HK-2 (cell line): ENCODE measurements at regions not wholly inside any gene's neighbourhood (a gene's known extent, or its start where the extent isn't known, plus 50 kb on each side); places are given as distances from the start of the nearest gene placed in this dataset.

Experiments used
- DNase-seq: peaks from one replicate; pipeline ENCODE4 v3.0.0-alpha.2; 2018; ENCODE audit not compliant: unreplicated experiment

DNA sequence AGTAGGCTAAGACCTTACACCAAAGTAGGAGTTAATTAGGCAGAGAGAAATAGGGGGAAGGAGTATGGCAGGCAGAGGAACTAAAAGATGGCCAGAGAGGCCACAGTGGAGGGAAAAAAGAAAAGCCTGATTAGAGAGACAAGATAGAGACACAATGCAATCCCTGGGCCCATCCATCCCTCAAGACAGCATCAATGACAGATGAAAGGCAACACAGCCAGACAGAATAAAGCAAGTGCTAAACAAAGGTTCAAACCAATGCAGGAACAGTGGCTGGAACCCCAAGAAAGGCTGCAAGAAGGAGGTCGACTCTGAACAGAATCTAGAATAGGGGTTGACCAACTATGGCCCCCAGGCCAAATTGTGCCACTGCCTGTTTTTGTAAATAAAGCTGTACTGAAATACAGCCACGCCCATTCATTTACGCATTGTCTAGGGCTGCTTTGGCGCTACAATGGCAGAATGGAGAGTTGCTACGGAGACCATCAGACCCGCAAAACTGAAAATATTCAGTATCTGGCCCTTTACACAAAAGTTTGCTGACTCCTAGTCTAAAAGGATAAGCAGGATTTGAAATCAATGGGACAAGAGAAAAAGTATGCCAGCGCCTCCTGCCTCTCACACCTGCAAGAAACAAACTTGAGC lies 473.3 kb upstream of the PSMD7 start:
- DNase-seq = no peak

DNA sequence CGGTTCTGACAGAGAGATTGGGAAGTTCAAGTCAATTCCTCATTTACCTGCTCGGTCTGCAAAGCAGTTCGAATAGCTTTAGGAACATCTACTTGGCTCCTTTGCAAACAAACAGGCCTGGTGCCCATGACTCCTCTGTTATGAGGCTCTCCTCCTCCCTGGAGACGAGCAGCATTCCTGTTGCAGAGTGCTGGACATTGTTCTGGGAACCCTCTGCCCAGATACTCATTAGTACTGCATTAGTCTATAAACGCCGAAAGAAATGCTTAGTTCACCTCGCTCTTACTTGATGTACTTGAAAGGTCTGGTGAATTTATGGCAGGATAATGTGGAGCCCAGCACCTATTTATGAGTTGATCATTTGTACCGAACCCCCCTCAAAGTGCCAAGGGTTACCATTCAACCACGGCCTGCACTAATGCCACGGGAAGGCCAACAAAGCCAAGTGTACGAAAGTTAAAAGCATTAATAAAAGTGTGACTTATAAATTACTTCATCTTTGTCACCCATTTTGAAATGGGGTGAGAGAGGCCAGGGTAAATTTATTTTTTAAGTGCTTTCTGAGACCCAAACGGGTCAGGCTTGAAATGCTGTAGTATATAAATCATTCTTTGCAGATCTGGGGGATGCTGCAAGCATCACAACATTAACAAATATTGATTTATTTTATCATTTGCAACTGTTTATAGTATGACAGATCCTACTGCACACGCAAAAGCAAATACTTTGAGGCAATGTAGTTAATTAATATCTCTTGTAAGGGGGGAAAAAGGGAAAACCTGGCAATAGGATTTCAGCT lies 478.9 kb upstream of the PSMD7 start:
- DNase-seq = no peak

DNA sequence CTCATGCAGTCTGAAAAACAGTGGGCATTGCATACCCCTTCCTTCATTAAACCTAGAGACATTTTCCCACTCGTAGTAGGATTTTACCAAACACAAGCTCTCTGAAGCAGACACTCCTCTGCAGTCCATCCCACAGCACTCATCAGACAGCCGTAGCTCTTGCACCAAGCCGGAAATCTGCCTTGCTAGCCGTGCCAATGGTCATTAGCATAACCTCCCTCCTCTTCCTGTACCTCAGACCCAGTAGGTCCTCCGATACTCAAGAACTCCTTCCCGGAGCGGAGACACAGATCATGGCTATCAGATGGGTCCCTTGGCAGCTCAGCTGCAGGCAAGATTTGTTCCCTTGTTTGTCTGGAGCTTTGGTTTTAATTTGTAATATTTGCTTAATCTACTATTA lies 483.1 kb upstream of the PSMD7 start:
- no peak for DNase-seq

DNA sequence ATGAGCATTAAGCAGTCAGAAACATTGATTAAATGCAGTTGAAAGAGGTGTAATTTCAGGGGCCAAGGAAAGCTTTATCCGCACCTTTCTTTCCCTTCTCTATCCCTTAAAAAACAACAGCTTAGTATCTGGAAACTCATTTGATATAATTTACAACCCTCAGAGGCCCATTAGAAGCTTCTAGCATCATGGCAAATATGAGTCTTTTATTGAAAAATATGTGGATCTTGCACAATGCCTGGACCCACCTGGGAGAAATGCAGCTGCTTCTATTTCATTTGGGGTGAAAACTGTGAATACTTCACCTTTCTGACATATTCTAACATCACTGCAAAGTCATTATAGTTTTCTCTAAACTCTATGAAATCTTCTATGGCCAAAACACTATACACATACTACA lies 492.2 kb upstream of the PSMD7 start:
- no peak for DNase-seq

DNA sequence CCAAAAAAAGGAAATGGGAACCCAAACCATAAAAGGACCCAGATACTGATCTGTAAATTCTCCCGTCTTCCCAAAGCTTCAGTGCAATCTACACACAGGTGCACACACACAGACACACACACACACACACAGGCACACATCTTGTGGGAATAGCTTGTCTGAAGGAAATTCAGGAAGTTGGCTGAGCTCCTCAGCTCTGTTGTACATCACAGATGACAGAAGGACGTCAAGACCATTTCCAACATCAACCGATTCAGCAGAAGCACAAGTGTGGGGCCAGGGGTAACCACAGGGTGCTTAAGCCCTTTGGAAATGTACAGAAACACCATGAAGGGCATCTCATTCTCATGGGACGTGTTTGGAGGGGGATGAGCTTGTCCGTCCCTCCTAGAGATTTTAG lies 498.1 kb upstream of the PSMD7 start:
- DNase-seq = no peak

GRCh38 chr16:73797115-73797514 lies 499.5 kb upstream of the PSMD7 start:
- no peak for DNase-seq

GRCh38 chr16:73796241-73796640 lies 500.4 kb upstream of the PSMD7 start:
- DNase-seq = no peak

DNA sequence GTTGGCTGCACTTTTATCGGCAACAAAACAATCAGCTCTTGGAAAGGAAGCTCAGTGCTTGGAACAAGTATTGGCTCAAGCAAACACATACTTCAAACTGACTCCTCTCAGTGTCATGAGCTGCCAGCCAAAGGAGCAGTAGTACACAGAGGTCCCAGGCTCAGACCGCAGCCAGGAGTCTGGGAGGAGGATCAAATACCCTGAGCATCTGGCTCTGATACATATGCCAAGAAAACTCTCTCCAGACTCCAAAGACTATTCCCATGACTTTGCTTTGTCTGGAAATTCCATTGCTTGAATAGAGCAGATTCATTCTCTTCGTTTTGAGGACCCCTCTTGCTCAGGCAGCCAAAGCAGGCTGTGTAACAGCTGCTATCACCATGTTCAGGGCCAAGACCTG lies 501.6 kb upstream of the PSMD7 start:
- DNase-seq = no peak

GRCh38 chr16:73793871-73794437 lies 502.7 kb upstream of the PSMD7 start:
- DNase-seq = no peak

- no peak for DNase-seq
Observed at GRCh38 chr16:73793260-73793659, 503.4 kb upstream of the PSMD7 start.

GRCh38 chr16:73792199-73793020 lies 504.2 kb upstream of the PSMD7 start:
- DNase-seq = no peak

DNA sequence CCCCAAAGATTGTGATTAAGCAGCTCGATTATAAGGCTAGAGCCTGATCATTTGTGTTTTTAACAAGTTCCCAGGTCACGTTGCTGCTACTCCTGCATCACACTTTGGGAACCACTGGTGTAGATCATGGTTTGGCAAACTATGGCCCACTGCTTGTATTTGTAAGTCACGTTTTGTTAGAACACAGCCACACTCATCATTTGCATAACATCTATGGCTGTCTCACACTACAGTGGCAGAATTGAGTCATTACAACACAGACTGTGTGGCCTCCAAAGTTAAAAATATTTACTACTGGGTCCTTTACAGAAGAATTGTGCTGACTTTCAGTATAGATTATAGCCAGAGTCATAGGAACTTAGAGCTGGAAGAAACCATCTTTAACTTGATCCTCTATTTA lies 515.3 kb upstream of the PSMD7 start:
- DNase-seq = no peak

DNA sequence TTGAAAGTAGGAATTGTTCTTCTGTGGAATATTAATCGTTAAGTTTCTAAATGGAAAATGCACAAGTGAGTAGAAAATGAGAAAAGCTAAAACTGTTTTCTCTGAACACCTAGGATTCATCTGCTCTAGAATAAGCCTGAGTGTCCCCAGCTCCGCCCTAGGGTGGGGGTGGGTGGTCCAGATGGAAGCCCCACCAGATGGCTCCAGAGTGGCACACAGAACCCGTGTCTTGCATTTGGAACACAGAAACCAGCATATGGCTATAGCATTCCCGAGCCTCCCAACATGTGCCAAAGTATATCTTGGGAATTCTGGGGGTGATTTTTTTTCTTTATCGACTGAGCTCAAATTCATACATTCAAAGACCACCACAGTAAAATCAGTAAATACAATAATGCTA lies 517.7 kb upstream of the PSMD7 start:
- DNase-seq = no peak

DNA sequence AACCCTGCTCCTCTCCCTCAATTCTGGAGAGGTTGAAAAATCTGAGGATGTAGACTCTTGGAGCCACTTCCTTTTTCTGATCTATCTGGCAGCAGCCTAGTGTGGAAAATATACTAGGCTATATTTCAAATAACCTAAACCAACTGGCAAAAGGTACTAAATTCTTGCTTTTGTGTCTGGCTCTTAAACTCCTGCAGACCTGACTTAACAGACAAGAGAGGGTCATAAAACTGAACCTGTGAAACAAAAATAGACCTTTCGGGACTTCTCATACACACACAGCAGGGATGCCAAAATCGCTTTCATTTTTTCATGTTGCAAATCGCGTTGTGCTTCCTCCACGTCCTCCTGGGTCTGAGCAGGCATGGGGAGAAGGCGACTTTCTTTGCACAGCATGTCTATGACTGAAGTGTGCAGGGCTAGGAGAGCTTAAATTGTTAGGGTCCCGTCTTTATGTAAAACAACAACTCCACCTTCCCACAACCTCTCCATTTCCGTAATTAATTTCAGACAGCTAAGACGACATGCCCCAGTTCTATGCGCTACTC lies 520.7 kb upstream of the PSMD7 start:
- no peak for DNase-seq

DNA sequence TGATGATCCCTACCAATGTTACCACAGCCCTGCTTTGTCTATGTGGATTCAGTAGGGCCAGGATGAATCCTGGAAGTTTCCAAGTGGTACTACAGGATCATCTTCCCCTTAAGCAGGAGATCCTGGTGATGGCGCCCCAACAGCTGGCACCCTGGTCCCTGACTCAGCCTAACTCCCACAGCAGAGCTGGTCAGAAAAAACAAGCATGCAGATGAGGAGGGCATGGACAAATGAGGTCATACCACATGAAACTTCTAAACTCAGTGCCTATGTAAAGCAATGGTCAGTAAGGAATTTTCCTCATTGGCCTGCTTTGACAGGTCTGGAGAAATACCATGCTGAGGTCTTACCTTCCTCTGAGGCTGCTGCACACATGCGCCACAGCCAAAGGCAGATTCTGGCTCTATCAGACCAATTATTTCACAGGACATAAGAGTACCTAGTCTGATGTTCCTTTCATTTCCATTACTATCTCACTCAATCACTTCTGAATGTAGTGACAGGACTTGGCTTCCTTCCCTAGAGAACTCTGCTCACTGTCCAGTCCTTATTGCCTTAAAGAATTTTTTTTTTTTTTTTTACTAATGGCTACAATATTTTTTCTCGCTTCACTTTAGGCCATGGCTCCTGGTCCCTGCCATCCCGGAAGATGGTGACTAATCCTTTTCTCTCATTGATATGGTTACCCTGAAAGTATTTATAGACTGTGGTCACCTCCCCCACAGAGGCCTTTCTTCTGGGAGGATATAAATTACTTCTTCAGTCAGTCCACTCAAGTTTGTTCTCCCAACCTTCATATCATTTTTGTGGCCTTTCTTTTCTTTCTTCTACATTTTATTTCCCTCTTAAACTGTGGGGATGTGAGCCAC lies 525.2 kb upstream of the PSMD7 start:
- no peak for DNase-seq

DNA sequence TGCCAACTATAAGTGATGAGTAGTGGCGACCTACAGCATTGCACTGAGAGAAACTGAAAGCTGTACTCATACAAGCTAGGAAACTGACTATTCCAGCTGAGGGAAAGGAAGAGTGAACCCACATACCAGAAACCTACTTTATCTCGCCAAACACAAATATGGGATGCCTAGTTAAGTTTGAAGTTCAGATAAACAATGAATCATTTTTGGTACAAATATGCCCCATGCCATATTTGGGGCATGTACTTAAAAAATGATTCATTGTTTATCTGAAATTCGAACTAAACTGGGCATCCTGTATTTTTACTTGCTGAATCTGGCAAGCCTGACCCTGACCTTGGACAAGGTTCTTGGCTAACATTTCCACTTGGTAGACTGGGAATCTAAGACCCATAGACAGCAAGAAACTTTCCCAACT lies 527.8 kb upstream of the PSMD7 start:
- no peak for DNase-seq

GRCh38 chr16:73764321-73764720 lies 532.3 kb upstream of the PSMD7 start:
- no peak for DNase-seq

DNA sequence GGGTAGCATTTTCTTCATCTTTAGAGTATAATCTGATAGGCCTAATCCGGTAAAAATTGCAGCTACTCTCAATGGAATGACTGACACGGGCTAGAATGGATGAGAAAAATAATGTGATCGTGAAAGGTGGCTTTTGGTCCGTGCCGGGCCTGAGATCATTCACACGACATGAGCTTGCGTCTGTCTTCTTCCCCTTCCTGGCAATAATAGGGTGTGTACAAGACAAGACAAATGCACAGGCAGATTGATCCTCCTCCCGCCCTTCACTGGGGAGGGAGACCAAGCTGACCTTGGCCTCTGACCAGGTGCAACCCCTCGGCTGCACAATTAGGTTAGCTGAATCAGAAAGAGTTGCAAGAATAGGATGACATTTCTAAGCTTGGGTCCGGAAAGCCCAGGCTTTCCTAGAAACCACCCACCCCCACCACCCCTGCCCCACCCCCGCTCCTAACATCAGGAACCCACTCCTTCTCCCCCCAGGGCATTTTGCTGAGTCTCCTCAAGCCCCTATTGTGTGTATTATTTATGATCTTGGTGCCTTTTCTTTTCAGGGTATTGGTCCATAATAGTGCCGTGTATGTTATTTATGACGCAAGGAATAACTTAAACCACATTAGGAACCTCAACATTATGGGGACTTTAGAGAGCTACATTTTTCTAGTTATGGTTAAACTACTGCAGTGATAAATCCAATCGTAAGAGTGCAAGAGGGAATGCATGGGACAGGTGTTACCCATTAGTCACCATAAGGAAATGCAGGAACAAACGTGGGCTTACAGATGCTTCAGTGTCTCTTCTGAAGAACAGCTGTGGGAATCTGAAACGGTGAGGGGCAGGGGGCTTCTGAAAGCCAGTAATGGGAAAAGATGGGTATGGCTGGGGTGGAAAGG lies 540.1 kb upstream of the PSMD7 start:
- no peak for DNase-seq

DNA sequence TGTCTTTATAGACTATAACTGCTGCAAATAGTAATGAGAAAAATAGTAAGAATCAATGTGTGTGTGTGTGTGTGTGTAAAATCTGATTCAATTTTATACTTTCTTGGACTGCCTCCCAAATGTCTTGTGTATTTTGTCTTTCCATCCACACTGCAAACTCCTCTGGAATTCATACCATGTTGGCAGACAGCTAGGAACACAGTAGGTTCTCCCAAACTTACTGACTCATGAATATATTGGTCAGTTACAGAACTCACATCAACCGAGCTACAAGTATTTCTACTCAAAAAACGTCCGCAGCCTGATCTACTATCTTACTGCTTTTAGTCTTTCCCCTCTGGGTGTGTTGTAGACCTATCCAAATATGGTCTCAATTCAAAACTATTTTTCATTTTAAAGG lies 542.7 kb upstream of the PSMD7 start:
- no peak for DNase-seq

GRCh38 chr16:73750639-73751038 lies 546.0 kb upstream of the PSMD7 start:
- no peak for DNase-seq
